GOT3 (cell line): ENCODE measurements at regions not wholly inside any gene's neighbourhood (a gene's known extent, or its start where the extent isn't known, plus 50 kb on each side); places are given as distances from the start of the nearest gene placed in this dataset.

Source experiments
- DNase-seq: peaks from one replicate; lab custom pipeline; 2025; ENCODE audit warnings: mixed read lengths; lab: John Stamatoyannopoulos, UW

- DNase-seq, result no peak
These were observed 211.9 kb upstream of the PAPPA start for GRCh38 chr9:115941561-115942315.

- no peak for DNase-seq
These were observed 210.0 kb upstream of the PAPPA start for GRCh38 chr9:115943431-115944165.

DNA sequence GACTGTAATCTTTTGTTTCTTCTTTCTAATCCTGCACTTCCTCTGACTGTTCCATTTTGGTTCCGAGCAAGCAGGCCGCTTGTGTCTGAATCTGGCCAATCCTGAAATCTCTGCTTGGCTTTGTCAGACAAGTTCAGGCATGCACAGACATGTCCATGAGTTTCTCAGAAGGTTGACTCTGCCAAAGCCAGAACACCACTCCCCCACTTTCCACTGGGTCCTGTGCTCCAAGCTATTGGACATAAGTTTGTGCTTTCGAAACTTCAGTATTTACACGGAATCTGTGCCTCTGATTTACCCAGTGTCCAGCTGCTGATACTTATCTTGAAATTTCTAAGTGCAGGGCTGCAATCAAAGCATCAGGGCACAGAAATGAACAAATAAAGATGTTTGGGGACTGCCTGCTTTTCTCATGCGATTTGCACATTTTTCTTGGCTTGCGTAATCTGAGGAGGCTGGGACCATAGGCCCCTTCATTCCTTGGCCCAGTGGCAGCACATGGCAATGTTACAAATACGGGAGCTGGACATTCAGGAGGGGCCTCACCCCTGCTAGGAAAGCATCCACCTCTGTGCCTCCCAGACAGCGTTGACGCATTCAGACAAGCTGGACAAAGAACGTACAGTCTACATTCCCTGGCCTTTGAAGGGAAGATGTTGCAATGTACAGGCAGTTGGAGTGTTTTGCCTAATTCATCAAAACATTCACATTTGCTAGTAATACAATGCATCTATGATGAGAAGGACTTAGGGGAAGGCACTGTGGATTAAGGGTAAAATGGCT is 209.2 kb upstream of the PAPPA start:
- peak; percentile 23 for DNase-seq

- DNase-seq, result no peak
These were observed 208.6 kb upstream of the PAPPA start for GRCh38 chr9:115945009-115945431.

DNA sequence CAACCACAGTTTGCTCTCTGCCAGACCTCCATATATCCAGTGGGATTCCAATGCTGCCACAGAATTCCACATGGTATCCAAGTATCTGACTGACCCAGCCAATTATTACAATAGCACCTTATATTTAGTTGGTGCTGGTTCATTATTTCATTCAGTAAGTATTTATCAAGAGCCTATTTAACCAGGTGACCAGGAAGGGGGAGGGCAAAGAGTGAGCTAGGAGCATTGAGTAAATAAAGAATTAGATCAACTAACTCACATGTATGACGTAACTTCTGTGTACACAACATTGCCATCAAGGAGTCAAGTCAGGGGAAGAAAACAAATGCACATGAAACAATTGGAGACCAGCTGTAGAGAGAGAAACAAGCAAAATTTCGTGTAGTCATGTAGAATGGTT is 207.1 kb upstream of the PAPPA start:
- no peak for DNase-seq

DNA sequence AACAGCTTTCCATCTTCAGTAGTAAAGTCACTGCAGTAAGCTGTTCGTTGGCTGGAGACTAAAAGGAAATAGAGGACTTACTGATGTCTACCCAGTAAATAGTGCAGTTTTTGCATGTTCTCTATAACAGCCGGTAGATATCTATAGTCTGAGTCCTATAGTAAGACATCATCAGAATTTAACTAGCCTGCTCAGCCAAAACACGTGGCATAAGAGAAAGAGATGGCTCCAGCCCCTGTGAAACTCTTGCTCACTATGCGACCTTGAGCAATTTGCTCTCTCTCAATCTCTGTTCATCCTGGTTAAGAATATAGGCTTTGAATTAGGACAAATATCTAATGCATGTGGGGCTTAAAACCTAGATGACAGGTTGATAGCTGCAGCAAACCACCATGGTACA is 201.6 kb upstream of the PAPPA start:
- no peak for DNase-seq

- DNase-seq, result no peak
These were observed 200.9 kb upstream of the PAPPA start for GRCh38 chr9:115952430-115953292.

DNA sequence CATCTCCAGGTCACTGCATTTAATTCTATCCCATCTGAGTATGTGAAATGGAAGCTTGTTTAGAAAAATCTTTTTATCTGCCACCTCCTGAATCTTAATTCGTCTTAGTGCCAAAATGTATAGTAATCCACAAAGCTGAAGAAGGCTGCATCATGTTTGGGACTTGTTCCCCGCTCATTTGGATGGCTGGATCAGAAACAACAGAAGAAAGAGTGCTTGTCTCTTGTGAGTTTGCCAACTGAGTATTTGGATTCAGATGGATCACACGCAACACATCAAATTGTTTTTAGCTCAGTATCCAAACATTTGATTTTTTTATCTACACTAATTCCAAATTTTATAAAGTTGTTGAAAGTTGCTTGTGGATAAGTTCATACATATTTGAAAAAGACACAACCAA is 197.2 kb upstream of the PAPPA start:
- DNase-seq, result no peak

DNA sequence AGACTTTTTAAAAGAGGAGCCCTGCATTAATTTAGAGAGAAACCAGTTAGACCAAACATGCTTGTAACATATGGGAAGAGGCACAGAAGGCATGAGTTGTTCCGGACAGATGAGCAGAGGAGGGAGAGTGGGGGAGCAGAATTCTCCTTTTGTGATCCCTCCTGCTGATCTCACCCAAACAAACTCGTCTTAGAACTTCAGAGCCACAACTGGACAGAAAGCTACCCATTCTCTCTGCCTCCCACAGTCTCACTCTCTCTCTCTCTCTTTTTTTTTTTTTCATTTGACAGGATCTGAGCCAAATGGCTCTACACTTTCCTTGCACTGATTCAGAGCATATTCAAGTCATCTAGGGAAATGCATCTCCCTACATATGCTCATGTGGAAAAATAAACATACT is 196.0 kb upstream of the PAPPA start:
- no peak for DNase-seq

DNA sequence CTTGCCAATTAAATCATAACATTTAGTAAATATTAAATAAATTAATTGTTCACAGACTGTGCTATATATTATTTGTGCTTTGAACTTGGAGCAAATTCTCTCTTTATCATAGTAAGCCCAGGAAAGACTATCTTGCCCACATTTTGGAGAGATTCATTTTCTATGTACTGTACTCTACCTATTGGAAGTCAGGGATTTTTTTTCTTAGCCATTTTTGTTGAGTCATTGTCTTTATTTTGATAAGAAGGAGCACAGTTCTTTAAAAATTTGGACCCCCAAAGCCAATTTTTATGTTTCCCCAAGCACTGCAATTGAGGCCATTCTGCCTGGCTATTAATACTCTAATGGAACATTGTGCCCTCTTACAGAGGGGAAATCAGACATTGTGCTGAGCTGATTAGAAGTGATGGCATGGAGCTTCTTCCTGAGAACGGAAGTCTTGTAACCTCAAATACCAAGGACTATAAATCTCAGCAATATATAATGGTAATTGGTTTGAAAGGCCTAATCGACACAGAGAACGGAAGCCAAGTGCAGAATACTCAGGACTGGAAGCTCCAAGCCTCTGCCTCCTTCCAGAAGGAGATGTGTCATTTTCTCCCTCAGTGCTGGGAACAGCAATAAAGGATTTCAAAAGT is 188.8 kb upstream of the PAPPA start:
- DNase-seq, result no peak

DNA sequence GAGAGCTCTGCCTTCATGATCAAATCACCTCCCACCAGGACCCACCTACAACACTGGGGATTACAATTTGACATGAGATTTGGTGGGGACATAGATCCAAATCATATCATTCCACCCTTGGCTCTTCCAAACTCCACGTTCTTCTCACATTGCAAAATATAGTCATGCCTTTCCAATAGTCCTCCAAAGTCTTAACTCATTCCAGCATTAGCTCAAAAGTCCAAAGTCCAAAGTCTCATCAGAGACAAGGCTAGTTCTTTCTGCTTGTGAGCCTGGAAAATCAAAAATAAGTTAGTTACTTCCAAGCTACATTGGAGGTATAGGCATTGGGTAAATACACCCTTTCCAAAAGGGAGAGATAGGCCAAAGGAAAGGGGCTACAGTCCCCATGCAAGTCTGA is 186.9 kb upstream of the PAPPA start:
- DNase-seq, result no peak

DNA sequence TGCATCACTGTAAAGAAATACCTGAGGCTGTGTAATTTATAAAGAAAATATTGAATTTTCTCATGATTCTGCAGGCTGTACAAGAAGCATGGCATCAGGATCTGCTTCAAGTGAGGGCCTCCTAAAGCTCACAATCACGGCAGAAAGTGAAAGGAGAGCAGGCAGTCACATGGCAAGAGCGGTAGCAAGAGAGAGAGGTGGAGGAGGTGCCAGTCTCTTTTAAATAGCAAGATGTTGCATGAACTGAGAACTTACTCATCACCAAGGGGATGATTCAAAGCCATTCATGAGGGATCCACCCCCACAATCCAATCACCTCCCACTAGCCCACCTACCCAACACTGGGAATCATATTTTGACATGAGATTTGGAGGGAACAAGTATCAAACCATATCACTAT is 184.5 kb upstream of the PAPPA start:
- no peak for DNase-seq

- DNase-seq, result no peak
These were observed 181.2 kb upstream of the PAPPA start for GRCh38 chr9:115972362-115972761.

DNA sequence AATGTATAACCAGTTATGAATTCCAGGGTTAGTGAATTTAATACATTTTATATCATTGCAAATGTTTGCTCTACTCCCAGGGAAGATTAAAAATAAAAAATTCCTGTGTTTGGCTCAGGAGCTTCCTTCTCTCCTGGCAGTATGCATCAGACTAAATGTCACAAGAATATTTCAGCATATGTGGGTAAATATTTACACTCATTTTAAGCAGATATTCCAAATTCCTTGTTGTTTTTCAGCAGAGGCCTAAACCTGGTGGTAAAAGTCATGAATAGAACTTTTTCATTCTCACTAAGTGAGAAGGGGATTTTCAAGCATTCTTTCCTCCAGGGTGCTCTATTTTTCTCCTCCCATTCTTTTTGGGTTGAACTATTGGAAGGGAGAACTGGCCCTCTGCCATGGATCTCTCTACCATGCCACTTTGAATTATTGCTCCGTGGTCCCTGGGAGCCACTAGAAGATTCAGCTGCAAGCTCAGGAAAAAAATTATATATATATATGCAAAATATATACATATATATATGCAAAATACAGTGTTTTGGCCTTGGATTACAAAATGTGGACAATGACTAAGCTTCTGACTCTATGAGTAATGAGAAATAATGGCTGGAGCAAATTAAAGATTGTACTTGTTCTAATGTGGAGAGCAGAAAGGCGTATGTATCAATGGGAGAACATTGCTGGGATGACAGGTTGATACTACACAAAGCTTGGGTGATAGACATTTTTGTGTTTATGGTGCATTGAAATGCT is 180.6 kb upstream of the PAPPA start:
- no peak for DNase-seq

- DNase-seq, result no peak
These were observed 176.8 kb upstream of the PAPPA start for GRCh38 chr9:115976781-115977180.

DNA sequence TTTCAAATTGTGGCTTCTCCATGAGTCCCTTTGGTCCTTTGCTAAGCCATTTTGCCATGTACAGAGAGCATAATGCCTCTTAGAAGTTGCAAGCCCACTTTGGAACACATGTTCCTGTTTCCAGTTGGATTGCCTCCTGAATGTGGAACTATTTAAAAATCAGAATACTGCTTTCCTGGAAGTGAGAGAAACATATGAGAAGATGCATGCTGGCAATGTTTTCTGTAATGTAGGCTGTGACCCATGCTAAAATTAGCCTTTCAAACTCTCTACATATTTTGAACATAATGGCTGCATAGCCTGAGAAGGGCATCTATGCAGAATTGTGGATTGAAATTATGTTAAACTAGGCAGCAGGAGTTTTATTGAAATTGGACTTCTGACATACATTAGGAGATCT is 175.5 kb upstream of the PAPPA start:
- no peak for DNase-seq

GRCh38 chr9:115978659-115979096 is 174.9 kb upstream of the PAPPA start:
- DNase-seq, result no peak

- no peak for DNase-seq
These were observed 173.5 kb upstream of the PAPPA start for GRCh38 chr9:115980054-115980453.

GRCh38 chr9:115980502-115980901 is 173.1 kb upstream of the PAPPA start:
- DNase-seq, result no peak

DNA sequence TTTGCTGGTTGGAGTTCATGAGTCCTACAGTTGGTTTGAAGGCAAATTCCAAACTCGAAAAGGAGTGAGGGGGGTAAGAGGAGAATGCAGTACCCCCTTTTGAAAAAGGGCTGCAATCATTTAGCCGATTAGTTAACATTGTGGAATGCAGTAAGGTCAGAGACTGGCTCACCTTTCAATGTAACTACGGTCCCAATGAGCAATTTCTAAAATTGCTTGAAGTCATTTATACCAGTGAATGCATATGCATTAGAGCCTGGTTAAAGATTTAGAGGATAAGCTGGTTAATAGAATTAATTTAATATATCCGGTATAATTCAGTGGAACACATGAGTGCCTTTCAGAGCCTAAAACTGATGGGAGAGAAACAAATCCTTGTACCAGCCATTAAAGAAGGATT is 172.6 kb upstream of the PAPPA start:
- no peak for DNase-seq

GRCh38 chr9:115983366-115983765 is 170.2 kb upstream of the PAPPA start:
- DNase-seq, result no peak
